HFFc6 (cell line): ENCODE measurements at regions not wholly inside any gene's neighbourhood (a gene's known extent, or its start where the extent isn't known, plus 50 kb on each side); places are given as distances from the start of the nearest gene placed in this dataset.
"Not testable (repeated sequence)": the region's sequence is repeated elsewhere in the genome, so short reads cannot be mapped to it uniquely, and the experiment has no call there.

Experiments used
- DNase-seq: peaks from one replicate; pipeline ENCODE4 v3.0.0-alpha.2; 2018
- H3K27ac Mint-ChIP-seq: 2 replicates; pipeline ENCODE4 v1.8.0; 2020; ENCODE audit warnings: mild to moderate bottlenecking, mixed read lengths
- H3K27me3 Mint-ChIP-seq: 2 replicates; pipeline ENCODE4 v1.8.0; 2021; ENCODE audit warnings: mild to moderate bottlenecking, moderate library complexity, mixed read lengths; ENCODE audit not compliant: insufficient read depth
- H3K36me3 Mint-ChIP-seq: 2 replicates; pipeline ENCODE4 v1.8.0; 2021; ENCODE audit warnings: low read depth, mixed read lengths
- H3K4me1 Mint-ChIP-seq: 2 replicates; pipeline ENCODE4 v1.8.0; 2020; ENCODE audit warnings: low read depth, mixed read lengths
- H3K4me3 Mint-ChIP-seq: 2 replicates; pipeline ENCODE4 v1.8.0; 2020; ENCODE audit warnings: mild to moderate bottlenecking, moderate library complexity, mixed read lengths
- H3K9me3 Mint-ChIP-seq: 2 replicates; pipeline ENCODE4 v1.8.0; 2020; ENCODE audit warnings: mild to moderate bottlenecking, mixed read lengths
- CTCF ChIP-seq: fragments of 200-600 bp; sonication (generic); IDR thresholded peaks from 2 replicates; pipeline ENCODE4 v1.5.0; 2021; ENCODE audit warnings: antibody characterized with exemption, mild to moderate bottlenecking

DNA sequence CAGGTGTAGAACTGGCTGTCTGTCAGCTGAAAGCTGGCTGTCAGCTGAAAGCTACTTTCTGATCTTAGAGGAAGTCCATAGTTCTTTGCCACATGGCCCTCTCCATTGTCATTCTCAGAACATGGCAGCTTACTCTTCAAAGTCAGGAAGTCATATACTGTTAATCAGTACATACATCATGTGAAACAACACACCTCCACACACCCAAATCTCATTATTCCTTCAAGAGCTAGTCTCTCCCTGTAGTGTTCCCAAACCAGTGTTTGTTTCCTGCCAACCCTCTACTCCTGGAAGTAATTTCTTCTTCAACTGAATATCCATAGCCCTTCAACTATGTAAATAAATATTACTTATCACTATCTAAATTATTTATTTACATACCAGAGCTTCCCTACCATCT, 58.9 kb downstream of the OR5AK2 start:
- H3K36me3 Mint-ChIP-seq, result no peaks in the 10 kb centered on the region
- H3K4me1 Mint-ChIP-seq, result no peaks in the 10 kb centered on the region
- no peaks in the 10 kb centered on the region for H3K9me3 Mint-ChIP-seq
- no peak for TF ChIP-seq CTCF
- peaks cover 3% of the 10 kb centered on the region; the same call in 1 of the 2 replicates for H3K27me3 Mint-ChIP-seq
- H3K4me3 Mint-ChIP-seq, result no peak overlapping the region
- DNase-seq, result no peak
- no peak overlapping the region for H3K27ac Mint-ChIP-seq

GRCh38 chr11:57049749-57050148, 61.0 kb downstream of the OR5AK2 start:
- no peaks in the 10 kb centered on the region for H3K36me3 Mint-ChIP-seq
- H3K4me1 Mint-ChIP-seq, result no peaks in the 10 kb centered on the region
- no peaks in the 10 kb centered on the region for H3K9me3 Mint-ChIP-seq

DNA sequence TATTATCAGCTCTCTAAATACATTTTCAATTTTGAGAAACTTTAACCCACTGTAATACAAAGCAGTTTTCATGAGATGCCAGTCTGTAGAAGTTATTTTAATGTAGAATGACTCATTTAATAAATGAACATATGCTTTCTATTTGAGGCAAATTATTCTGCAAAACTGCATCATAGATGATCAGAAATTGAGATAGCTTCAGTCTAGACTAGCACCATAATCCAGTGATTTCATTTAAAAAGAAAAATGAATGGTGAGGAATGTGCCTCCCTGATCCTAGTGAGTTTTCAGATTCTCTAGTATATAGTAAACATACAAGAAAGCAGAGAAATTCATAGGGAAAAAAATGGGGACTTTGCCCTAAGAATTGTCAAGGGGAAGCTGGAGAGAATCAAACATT, 66.1 kb downstream of the OR5AK2 start:
- Mint-ChIP-seq H3K27ac (no peak overlapping the region), H3K4me3 (no peak overlapping the region)
- no peak for DNase-seq

More at GRCh38 chr11:57049749-57050148, 61.0 kb downstream of the OR5AK2 start:
- Mint-ChIP-seq H3K27ac (no peak overlapping the region), H3K4me3 (no peak overlapping the region), H3K27me3 (peaks cover 3% of the 10 kb centered on the region; the same call in 1 of the 2 replicates)
- TF ChIP-seq CTCF, result no peak
- no peak for DNase-seq

DNA sequence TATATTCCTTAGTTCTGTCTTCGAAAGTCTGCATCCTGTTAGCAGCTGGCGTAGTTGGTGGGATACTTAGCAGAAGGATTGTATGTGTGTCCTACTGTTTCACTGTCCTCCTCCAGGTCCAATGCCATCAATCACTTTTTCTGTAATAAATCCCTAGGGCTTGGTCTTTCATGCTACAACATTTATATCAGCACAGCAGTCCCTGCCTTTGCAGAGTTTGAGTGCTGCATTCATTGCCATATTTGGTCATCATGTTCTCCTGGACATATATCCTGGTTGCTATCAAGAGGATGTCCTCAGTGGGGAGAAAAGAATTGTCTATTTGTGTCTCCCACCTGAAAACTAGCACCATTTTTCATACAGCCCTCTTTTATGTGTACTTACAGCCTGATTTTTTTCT, 67.0 kb downstream of the OR5AK2 start:
- no peak for TF ChIP-seq CTCF
- peaks cover 5% of the 10 kb centered on the region for H3K27me3 Mint-ChIP-seq
- no peaks in the 10 kb centered on the region for H3K9me3 Mint-ChIP-seq
- no peak for DNase-seq
- no peaks in the 10 kb centered on the region for H3K4me1 Mint-ChIP-seq
- H3K27ac Mint-ChIP-seq, result no peak overlapping the region
- no peak overlapping the region for H3K4me3 Mint-ChIP-seq
- H3K36me3 Mint-ChIP-seq, result no peaks in the 10 kb centered on the region

More for the DNA sequence above, 66.1 kb downstream of the OR5AK2 start:
- H3K4me1 Mint-ChIP-seq, result no peaks in the 10 kb centered on the region
- TF ChIP-seq CTCF, result no peak
- no peaks in the 10 kb centered on the region for H3K36me3 Mint-ChIP-seq
- H3K9me3 Mint-ChIP-seq, result no peaks in the 10 kb centered on the region
- H3K27me3 Mint-ChIP-seq, result peaks cover 5% of the 10 kb centered on the region

DNA sequence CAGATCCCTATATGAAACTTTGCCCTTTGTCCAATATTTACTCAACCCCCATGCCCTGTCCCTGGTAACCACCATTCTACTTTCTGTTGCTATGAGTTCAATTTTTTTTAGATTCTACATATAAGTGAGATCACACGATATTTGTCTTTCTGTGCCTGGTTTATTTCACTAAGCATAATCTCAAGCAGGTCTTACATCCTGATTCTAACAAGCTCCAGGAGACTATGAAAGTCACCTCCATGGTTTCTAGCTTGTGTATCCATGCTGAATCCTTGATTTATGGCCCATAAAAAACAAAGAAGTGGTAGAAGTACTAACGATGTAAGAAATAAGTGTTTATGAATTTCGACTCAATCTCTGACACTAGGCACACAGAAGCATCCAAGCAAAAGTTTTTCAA, 68.0 kb downstream of the OR5AK2 start:
- no peak overlapping the region for H3K4me3 Mint-ChIP-seq
- no peaks in the 10 kb centered on the region for H3K4me1 Mint-ChIP-seq
- H3K27me3 Mint-ChIP-seq, result peaks cover 5% of the 10 kb centered on the region
- H3K9me3 Mint-ChIP-seq, result no peaks in the 10 kb centered on the region
- no peak overlapping the region for H3K27ac Mint-ChIP-seq
- no peak for TF ChIP-seq CTCF
- no peak for DNase-seq
- H3K36me3 Mint-ChIP-seq, result no peaks in the 10 kb centered on the region

DNA sequence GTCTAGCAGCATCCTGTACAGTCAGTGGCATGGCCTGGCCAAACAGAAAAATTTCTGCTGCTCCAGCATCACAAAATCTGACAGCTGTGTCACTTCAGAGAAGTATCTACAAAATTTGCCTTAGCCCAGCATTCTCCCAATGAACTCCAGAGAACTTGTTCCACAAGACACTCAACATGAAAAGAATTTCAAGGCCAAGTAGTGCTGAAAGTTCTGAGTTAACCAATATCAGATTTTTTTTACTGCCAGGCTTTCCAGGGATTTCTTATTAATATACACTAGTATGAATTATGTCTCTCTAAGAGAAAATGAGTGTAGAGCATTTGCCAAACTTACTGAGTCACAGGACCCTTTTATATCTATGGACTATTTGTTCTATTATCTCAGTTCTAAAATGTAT, 68.8 kb downstream of the OR5AK2 start:
- Mint-ChIP-seq H3K4me3 (no peak overlapping the region), H3K4me1 (no peaks in the 10 kb centered on the region), H3K27ac (no peak overlapping the region), H3K36me3 (no peaks in the 10 kb centered on the region), H3K9me3 (peaks cover 3% of the 10 kb centered on the region; the same call in 1 of the 2 replicates), H3K27me3 (peaks cover 3% of the 10 kb centered on the region)
- DNase-seq, result no peak
- no peak for TF ChIP-seq CTCF

- DNase-seq, H3K4me1 Mint-ChIP-seq, H3K4me3 Mint-ChIP-seq, H3K9me3 Mint-ChIP-seq, H3K36me3 Mint-ChIP-seq, H3K27ac Mint-ChIP-seq: not testable (repeated sequence)
- peaks cover 13% of the 10 kb centered on the region for H3K27me3 Mint-ChIP-seq
Measured at GRCh38 chr11:57062957-57063356, 74.2 kb downstream of the OR5AK2 start.
